SH-SY5Y (cell line): ENCODE measurements at regions not wholly inside any gene's neighbourhood (a gene's known extent, or its start where the extent isn't known, plus 50 kb on each side); places are given as distances from the start of the nearest gene placed in this dataset.

Experiments used
- GATA2 ChIP-seq: IDR thresholded peaks from 2 replicates; pipeline ENCODE4 v1.6.1; 2011; ENCODE audit warnings: mild to moderate bottlenecking, low read depth, low read length
- GATA3 ChIP-seq: IDR thresholded peaks from 2 replicates; pipeline ENCODE4 v1.6.1; 2011; ENCODE audit warnings: low read depth, mild to moderate bottlenecking, low read length, moderate library complexity

GRCh38 chrX:150238632-150239382, 124.3 kb upstream of the MAMLD1 start:
- TF ChIP-seq GATA3 (no peak), GATA2 (no peak)

GRCh38 chrX:150239946-150240642, 123.0 kb upstream of the MAMLD1 start:
- no peak for TF ChIP-seq GATA2
- TF ChIP-seq GATA3 = no peak

GRCh38 chrX:150240643-150240970, 122.5 kb upstream of the MAMLD1 start:
- no peak for TF ChIP-seq GATA2
- TF ChIP-seq GATA3 = no peak

GRCh38 chrX:150253959-150254620, 109.0 kb upstream of the MAMLD1 start:
- TF ChIP-seq GATA3 (no peak), GATA2 (no peak)

GRCh38 chrX:150254909-150255308, 108.2 kb upstream of the MAMLD1 start:
- no peak for TF ChIP-seq GATA3

- no peak for TF ChIP-seq GATA2
These were observed 107.4 kb upstream of the MAMLD1 start for GRCh38 chrX:150255441-150256296.

GRCh38 chrX:150256297-150256650, 106.8 kb upstream of the MAMLD1 start:
- TF ChIP-seq GATA3 (no peak), GATA2 (no peak)

- TF ChIP-seq GATA3 (no peak), GATA2 (no peak)
These were observed 105.6 kb upstream of the MAMLD1 start for GRCh38 chrX:150257353-150258175.

GRCh38 chrX:150258176-150258425, 105.0 kb upstream of the MAMLD1 start:
- TF ChIP-seq GATA2 (no peak), GATA3 (no peak)

- no peak for TF ChIP-seq GATA2
- no peak for TF ChIP-seq GATA3
These were observed 104.4 kb upstream of the MAMLD1 start for GRCh38 chrX:150258463-150259430.

GRCh38 chrX:150262456-150262855, 100.7 kb upstream of the MAMLD1 start:
- TF ChIP-seq GATA2 = no peak
- no peak for TF ChIP-seq GATA3

GRCh38 chrX:150268839-150269355, 94.2 kb upstream of the MAMLD1 start:
- TF ChIP-seq GATA3 (no peak), GATA2 (no peak)

- TF ChIP-seq GATA3 = no peak
- peak; percentile 56; the same call in 1 of the 2 replicates for TF ChIP-seq GATA2
These were observed 93.4 kb upstream of the MAMLD1 start for GRCh38 chrX:150269605-150270254.
